OCI-LY1 (cell line): ENCODE measurements at regions not wholly inside any gene's neighbourhood (a gene's known extent, or its start where the extent isn't known, plus 50 kb on each side); places are given as distances from the start of the nearest gene placed in this dataset.

Experiments used
- EZH2 ChIP-seq: fragments of 200-600 bp; sonication (generic), shearing (Covaris generic); IDR thresholded peaks from 2 replicates; pipeline ENCODE4 v1.8.0; 2017; ENCODE audit warnings: borderline replicate concordance, mixed run types, mild to moderate bottlenecking, antibody characterized with exemption, low read length, moderate library complexity, mixed read lengths
- TF ChIP-seq, protein P1 (sequence below): fragments of 200-600 bp; sonication (generic), shearing (Covaris generic); IDR thresholded peaks from 2 replicates; pipeline ENCODE4 v1.5.1; 2017; ENCODE audit warnings: mild to moderate bottlenecking, antibody characterized with exemption, low read length, moderate library complexity, mixed read lengths

DNA sequence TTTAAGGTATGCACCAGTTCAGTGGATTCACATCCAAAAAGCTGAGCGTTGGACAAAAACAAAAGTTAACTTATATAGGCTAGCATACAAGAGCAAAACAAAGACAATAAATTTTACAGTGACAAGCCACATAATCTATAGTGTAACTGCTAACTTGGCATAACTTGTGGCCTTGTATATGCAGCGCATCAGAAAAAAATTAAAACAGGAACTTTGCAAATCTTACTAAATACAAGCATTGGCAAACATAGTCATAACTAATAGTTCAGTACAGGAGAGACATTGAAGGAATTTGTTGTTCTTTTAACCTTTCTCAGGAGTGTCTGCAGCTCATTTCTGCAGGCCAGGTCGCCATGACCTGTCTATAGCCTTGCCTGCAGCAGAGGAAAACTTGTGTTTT, 54.6 kb downstream of the OR10H4 start:
- TF ChIP-seq, protein P1, sequence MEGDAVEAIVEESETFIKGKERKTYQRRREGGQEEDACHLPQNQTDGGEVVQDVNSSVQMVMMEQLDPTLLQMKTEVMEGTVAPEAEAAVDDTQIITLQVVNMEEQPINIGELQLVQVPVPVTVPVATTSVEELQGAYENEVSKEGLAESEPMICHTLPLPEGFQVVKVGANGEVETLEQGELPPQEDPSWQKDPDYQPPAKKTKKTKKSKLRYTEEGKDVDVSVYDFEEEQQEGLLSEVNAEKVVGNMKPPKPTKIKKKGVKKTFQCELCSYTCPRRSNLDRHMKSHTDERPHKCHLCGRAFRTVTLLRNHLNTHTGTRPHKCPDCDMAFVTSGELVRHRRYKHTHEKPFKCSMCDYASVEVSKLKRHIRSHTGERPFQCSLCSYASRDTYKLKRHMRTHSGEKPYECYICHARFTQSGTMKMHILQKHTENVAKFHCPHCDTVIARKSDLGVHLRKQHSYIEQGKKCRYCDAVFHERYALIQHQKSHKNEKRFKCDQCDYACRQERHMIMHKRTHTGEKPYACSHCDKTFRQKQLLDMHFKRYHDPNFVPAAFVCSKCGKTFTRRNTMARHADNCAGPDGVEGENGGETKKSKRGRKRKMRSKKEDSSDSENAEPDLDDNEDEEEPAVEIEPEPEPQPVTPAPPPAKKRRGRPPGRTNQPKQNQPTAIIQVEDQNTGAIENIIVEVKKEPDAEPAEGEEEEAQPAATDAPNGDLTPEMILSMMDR, result no peak
- TF ChIP-seq EZH2, result no peak
